Cardiac septum (tissue), 1 donor: ENCODE measurements at regions not wholly inside any gene's neighbourhood (a gene's known extent, or its start where the extent isn't known, plus 50 kb on each side); places are given as distances from the start of the nearest gene placed in this dataset.

Experiments used
- DNase-seq: peaks from one replicate; pipeline ENCODE4 v3.0.0-alpha.2; 2020; ENCODE audit warnings: low spot score
- intact Hi-C: fragments of 100-400 bp; cut with DNase I; formaldehyde crosslinking; loops from one replicate; pipeline ENCODE4 v1.14.0; 2022
- donor health status: DM: no; HTN: no; CAD: no.

DNA sequence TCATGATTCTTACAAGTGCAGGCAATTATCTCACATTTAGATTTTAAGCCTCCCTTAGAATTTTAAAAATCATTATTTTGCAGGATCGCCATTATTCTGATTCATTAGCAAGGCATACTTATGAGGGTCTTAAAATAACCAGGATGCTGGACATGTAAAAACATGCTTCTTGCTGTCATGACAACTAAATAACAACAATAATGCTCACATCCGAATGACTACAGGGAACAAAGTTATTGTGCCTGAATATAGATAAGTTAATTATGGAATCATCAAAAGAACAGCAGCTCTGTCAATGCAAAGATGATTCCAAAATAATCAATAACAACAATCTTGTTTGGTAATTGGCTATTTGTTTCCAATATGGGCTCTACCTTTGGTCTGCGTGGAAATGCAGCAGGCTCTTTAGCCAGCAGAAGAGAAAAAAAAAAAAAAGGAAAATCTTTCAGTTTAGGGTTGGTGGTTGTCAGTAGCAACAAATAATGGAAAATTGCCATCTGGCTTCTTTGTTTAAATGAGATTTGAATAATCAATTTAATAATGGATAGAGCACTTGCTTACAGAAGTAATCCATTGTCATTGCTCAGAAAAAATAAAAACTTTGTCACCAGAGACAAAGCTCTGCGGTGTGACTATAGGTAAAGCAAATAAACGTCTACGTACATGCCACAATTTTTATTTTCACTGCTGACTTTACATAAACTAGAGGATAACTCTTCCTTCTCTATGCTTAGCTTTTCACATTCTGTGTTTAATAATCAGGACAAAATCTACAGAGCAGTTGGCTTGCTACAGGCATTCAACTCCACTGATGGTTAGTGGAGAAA, 468.9 kb upstream of the TSHZ3 start:
- DNase-seq = no peak

DNA sequence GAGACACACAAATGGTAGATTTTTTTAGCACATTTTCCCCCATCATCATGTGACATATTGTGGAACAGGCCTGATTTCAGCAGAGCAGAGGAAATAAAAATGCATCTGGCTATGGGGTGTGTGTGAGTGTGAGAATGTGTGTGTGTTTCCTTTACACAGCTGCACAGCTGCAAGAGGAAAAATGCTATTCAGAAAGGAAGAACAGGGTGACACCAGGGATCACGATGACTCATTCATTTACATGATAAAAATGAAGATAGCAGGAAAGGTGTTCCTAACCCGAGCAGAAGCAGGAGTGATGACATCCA, 469.5 kb upstream of the TSHZ3 start:
- no peak for DNase-seq
- intact Hi-C loops = no loop called here

More for the DNA sequence above, 468.9 kb upstream of the TSHZ3 start:
- intact Hi-C loops = no loop called here

DNA sequence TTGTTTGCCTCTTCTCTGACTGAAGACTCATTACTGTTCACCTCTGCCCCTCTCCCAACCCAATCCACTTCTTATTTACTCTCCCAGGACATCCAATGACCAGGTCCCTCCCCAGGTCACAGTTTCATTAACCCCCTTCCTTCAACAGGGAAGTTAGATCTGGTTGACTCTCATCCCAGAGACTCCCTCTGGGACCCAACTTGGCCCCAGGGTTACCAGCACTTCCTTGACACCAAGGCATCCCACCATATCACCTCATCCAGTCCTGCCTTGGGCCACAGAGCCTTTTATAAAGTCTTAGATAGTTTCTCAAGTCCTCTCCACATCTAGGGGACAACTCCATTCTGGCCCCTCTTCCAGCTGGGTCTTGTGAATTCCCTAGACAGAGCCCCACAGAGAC, 470.6 kb upstream of the TSHZ3 start:
- intact Hi-C loops = no loop called here
- DNase-seq = no peak

DNA sequence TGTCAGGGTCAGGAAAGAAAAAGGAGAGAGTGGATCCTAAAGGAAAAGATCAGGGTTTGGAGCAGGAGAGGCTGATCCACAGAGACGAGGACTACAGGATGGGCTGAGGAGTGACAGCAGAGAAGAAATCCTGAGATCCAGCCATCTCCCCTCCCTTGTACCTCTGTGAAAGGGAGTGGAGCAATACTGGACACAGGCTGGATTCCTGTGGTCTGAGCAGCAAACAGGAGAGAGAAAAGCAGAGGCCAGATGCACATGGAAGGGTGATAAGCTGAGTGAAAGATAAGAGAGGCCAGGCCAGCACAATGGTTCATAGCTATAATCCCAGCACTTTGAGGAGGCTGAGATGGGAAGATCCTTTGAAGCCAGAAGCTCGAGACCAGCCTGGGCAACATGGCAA, 472.1 kb upstream of the TSHZ3 start:
- no peak for DNase-seq
- intact Hi-C loops = no loop called here

DNA sequence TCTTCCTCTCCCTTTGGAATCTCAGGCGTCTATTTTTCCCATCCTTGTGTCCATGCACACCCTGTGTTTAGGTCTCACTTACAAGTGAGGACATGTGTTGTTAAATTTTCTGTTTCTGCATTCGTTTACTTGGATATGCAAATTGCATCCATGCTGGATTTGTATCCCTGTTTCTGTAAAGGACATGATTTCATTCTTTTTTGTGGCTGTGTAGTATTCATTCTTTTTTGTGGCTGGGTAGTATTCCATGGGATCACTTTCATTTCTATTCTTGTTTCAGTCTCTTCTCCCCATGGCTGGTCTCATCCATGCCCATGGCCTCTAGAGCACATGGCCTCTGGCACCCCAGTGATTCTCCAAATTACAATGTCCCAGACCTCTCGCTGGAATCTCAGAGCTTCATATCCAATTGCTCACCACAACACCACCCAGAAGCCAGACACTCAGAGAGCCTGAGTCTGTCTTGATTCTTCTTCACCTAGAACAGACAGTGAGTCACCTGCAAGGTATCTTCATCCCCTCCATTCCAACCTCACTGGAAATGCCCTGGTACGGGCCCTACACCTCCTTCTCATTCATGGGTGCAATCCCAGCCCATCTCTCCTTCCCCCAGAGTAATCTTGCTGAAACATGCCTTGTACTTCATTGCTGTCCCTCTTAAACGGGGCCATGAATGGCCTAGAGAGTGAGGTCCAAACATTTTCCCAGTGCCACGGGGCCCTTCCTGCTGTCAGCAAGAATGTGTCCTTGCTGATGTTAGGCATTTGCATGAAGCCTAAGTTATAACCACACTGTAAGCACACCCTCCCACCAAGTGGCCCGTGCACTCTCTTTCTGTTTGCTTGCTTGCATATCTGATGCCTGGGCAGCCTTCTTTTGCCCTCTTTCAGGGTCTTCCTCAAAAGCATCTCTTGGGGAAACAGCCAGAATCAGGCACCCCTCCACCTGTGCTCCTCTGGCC, 476.2 kb upstream of the TSHZ3 start:
- no peak for DNase-seq
- intact Hi-C loops = no loop called here

DNA sequence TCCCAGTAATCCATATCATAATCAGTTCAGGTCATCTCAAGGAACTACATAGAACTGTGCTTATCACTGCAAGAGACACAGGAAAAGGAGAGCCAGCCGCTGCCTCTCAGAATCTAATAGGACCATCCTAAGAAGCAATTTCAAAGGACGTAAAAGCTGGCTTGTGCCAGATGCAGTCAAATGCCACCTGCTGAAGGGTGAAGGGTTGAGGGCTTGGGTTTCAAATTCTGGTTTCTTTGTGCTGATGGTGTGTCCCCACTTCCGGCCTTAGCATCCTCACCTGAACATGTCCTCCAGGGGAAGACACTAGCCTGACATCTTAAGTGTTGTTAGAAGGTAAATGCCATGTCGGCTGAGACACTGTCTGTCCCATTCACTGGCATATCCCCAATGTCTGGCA, 477.1 kb upstream of the TSHZ3 start:
- no peak for DNase-seq
- intact Hi-C loops = no loop called here

DNA sequence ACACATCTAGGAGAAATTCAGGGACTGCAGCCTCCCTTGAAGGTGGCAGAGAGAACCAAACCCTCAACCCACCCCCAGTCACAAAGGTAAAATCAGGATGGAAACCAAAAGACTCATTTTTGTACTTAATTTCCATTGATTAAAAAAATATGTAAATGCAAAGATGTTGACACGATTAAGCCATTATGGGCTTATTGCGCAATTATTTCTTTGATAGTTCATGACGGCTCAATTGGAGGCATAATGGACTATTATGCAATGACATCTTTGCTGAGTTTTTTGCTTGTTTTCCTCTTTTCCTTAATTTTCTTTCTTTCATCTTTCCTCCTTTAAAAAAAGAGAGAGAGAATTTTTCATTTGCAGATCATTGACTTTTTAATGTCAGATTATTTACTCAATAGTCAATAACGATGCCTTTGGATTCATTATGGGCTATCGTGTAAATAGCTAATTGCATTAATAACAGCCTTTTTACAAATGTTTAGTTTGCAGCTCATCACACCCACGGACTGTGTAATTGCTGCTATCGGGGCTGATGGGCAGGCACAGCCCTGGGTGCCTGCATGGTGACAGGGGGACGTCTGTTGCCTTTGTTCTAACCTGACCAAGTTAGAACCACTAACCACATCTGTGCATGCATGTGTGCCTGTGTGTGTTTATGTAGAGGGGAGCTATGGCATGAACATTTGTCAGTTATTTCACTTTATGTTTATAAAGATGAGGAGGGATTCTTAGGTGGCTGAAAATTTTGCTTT, 482.4 kb upstream of the TSHZ3 start:
- no peak for DNase-seq
- intact Hi-C loops = no loop called here

DNA sequence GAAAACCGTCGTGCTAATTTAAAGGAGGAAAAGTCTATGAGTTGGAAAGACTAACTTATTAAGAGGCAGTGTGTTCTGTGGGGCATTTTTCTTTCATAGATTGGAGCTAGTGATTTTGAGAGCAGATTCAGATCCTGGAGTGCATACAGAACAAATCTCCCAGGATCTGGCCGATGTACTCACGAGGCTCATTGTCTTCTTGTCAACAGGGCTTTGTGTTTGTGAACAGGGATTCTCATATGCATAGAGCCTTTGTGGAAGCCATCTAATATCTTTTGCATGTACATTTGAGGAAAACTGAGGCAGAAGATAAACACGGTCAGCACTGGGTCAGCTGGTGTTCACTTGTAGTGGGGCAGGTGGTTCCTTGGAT, 482.9 kb upstream of the TSHZ3 start:
- DNase-seq = no peak
- intact Hi-C loops = no loop called here

DNA sequence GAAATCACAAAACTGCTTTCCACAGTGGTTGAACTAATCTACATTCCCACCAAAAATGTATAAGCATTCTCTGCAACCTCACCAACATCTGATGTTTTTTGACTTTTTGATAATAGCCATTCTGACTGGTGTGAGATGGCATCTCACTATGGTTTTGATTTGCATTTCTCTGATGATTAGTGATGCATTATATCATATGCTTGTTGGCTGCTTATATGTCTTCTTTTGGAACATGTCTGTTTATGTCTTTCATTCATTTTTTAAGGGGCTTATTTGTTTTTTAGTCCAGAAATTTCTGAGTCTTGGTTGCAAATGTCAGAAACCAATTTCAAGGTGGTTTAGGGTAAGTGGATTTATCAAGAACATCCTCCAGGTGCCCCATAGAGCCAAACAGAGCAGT, 484.8 kb upstream of the TSHZ3 start:
- no peak for DNase-seq
- intact Hi-C loops = no loop called here

DNA sequence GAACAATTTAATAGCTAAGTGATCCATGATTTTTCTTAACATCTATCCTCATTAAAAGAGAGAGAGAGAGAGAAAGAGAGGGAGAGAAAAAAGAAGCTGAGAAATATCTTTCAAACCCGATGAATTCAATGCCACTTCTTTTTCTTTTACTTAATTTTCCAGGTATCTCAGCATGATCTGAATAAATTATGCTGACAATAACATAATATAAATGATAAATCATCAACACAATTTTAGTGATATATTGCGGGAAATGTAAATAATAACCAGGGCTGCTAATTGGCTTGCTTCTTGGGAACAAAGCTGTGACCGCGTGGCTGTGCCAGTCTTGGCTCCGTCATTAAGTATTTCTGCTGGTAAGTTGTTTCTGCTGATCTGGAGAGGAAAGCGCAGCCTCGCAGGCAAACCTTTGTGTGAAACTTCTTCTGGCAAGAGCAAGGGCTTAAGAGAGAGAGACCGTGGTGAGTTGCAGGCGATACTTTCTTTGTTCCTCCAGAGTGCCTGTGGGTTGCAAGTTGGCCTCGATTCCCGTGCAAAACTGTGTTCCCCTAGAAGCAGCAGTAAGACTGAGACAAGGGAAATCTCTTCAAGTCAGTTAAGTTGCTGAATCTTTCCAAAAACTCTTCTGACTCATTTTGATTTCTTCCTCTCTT, 489.1 kb upstream of the TSHZ3 start:
- no peak for DNase-seq
- intact Hi-C loops = no loop called here

DNA sequence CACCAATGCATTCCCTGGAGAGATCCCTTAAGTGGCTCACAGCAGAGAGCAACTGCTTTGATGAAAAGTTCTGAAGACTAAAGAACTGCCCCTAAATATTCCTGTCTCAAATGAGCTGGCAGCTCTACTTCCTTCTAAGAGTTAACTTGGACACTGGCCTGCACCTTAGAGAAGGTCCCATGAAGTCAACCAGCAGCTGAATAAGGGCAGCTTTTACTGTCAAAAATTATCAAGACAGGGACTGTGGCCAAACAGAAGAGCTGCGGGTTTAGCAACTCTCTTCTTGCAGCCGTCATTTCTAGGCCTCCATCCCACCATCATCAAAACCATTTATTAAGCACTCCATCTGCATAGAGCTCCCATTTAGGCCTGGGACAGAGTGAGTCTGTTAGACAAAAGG, 491.1 kb upstream of the TSHZ3 start:
- intact Hi-C loops = no loop called here
- DNase-seq = no peak

DNA sequence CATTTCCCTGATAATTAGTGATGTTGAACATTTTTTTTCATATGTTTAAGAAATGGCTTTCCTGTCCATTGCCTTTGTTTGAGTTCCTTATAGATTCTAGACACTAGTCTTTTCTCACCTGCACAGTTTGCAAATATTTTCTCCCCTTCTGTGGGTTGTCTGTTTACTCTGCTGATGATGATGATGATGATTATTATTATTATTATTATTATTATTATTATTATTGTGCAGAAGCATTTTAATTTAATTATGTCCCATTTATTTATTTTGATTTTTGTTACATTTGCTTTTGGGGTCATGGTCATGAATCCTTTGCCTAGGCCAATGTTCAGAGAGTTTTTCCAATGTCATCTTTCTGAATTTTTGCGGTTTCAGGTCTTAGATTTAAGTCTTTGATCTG, 492.5 kb upstream of the TSHZ3 start:
- no peak for DNase-seq
- intact Hi-C loops = no loop called here

DNA sequence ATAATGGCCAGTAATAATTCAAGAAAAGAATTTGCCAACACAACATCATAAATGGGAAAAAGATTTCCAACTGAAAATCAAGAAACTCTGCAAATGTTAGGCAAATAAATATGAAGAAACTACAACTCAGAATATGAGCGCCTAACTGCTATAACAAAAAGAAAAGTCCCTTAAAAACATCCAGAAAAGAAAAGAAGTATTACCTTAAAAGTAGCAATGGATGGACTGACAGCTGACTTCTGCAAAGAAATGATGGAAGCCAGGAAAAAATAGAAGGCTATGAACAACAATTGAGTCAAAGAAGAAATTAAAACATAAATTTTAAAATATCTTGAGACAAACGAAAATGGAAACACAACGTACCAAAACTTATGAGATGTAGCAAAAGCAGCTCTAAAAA, 482.3 kb upstream of the ZNF507 start:
- no peak for DNase-seq
- intact Hi-C loops = no loop called here

DNA sequence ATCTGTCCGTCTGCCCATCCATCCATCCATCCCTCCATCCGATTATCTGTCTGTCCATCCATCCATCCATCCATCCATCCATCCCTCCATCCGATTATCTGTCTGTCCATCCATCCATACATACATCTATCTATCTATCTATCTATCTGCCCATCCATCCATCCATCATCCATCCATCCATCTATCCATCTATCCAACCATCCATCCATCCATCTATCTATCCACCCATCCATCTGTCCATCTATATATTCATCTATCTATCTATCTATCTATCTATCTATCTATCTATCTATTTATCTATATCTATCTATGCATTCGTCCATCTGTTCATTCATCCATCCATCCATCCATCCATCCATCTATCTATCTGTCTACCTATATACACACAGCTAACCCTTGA, 471.1 kb upstream of the ZNF507 start:
- intact Hi-C loops = no loop called here
- no peak for DNase-seq

DNA sequence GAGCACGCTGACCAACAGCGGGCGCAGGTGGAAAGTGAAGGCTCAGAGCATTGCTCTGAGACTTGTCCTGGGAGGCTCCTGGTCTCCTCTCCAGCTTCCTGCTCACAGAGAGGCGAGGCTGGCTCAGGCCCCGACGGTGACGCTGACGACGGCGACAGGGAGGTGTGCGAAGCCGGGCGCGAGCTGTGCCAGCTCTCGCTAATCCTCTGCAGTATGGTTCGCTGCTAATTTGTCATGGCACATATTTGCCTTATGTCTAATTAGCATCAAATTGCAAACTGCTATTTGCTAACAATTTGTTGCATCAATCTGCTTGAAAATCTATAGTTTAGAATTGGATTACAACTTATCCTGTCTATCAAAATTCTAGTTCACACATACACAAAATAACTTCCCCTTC, 469.8 kb upstream of the ZNF507 start:
- DNase-seq = no peak
- intact Hi-C loops = no loop called here

DNA sequence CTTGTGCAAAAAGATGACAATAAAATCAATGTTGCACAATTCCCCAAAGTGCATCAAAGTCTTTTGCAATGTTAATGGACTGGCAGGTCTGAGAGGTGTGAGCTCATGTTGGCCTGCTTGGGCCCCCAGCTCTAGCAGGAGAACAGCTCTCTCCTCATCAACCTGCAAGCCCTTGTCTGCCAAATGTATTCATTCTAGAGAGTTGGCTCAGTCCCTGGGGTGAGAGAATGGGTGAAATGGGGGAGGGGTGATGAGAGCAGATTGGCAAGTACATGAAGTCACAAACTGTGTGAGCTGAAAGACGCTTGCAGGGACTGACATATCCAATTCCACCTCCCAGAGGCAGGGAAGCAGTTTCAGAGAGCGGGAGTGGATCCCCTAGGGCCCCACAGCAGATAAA, 465.1 kb upstream of the ZNF507 start:
- intact Hi-C loops = no loop called here

DNA sequence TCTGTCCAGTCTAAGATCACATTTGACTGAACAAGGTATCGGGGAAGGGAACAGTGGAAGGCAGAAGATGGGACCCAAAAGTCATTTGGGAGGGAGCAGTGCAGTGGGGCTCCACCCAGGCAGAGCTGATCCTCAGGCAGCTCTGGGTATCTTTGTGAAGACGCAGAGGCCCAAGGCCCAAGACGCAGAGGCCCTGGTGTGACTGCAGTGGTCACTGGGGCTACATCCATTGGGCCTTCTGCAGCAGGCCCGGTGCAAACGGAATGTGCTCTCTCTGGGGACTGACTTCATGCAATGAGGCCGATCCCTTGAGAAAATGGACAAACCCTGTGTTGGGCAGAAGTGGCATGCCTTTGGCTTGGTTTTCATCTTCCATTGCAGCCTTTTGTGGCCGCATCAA, 463.4 kb upstream of the ZNF507 start:
- intact Hi-C loops = no loop called here
- no peak for DNase-seq

More for the DNA sequence above, 465.1 kb upstream of the ZNF507 start:
- DNase-seq = no peak

DNA sequence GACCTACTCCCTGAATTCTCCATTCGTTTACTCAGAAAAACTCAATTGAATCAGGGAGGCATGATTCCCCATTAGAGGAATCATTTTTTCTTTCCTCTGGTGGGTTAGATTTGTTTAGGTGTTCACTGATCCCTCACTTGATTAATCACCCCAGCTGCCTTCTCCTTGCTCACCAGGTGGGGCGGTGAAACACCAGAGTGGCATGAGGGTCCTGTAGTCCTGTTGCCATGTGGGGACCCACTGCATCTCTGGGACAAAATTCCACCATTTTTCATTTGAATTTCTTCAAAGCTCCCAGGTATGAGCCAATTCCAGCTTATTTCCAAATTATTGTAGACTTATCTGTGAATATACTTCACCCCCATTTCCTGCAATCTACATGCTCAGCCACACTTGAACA, 462.7 kb upstream of the ZNF507 start:
- intact Hi-C loops = no loop called here
- DNase-seq = no peak

DNA sequence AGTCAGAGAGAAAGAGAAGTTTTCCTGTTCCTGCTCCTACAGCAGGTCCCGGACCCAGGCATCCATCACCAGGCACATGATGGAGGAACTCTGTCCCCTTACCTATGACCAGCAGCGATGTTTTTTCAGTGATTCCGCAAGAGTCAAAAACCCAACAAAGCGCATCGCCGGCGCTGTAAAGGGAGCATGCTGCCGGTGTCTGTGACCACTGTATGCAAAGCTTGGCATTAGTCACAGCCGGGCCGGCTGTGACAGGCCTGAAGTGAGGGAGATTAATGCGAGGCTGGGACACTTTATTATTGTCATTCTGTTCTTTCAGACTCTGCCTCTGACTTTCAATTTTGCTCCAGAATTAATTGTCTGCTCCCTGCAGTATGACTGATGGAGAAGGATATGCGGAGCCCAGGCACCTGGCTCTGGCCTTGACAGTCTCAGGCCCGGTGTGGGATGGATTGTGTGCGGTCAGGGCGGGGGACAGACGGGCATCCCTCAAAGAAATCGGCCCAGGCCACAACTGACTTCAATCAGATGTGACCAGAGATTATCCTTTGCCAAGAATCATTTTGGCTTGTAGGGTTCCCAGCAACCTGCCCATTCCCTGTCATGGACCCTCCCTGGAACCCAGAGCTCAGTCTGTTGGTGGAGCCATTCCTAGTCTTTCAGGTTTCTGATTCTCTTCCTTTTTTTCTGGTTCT, 462.0 kb upstream of the ZNF507 start:
- intact Hi-C loops = no loop called here

More for the DNA sequence above, 462.0 kb upstream of the ZNF507 start:
- DNase-seq = no peak
